Limb (tissue), 2 donors: ENCODE measurements at regions not wholly inside any gene's neighbourhood (a gene's known extent, or its start where the extent isn't known, plus 50 kb on each side); places are given as distances from the start of the nearest gene placed in this dataset.

Source experiments
- DNase-seq, 2 donors: peaks; one replicate each; pipeline ENCODE4 v3.0.0-alpha.2; 2016; ENCODE audit errors: extremely low spot score in 2 of 2

GRCh38 chr14:26395726-26396125 is 202.1 kb downstream of the NOVA1 start:
- DNase-seq: no peak

GRCh38 chr14:26394150-26394810 is 203.6 kb downstream of the NOVA1 start:
- no peak for DNase-seq

- DNase-seq: no peak
Observed at GRCh38 chr14:26392498-26392897, 205.3 kb downstream of the NOVA1 start.

- DNase-seq: peak in 1 of 2 donors; percentile 6
Observed at GRCh38 chr14:26389646-26390508, 208.0 kb downstream of the NOVA1 start.

GRCh38 chr14:26385310-26385709 is 212.5 kb downstream of the NOVA1 start:
- DNase-seq: no peak

GRCh38 chr14:26382901-26383685 is 214.7 kb downstream of the NOVA1 start:
- DNase-seq: no peak

- no peak for DNase-seq
Observed at GRCh38 chr14:26381405-26381804, 216.4 kb downstream of the NOVA1 start.

- no peak for DNase-seq
Observed at GRCh38 chr14:26380637-26381036, 217.2 kb downstream of the NOVA1 start.

GRCh38 chr14:26379951-26380350 is 217.9 kb downstream of the NOVA1 start:
- no peak for DNase-seq

GRCh38 chr14:26377150-26377549 is 220.7 kb downstream of the NOVA1 start:
- no peak for DNase-seq

- peak; percentile 18 to 39 for DNase-seq
Observed at GRCh38 chr14:26370115-26370514, 227.7 kb downstream of the NOVA1 start.

GRCh38 chr14:26363689-26364088 is 234.1 kb downstream of the NOVA1 start:
- no peak for DNase-seq

GRCh38 chr14:26344596-26344995 is 253.2 kb downstream of the NOVA1 start:
- DNase-seq: no peak

- DNase-seq: no peak
Observed at GRCh38 chr14:26339381-26339780, 258.5 kb downstream of the NOVA1 start.

- no peak for DNase-seq
Observed at GRCh38 chr14:26338231-26338630, 259.6 kb downstream of the NOVA1 start.

GRCh38 chr14:26334288-26334687 is 263.5 kb downstream of the NOVA1 start:
- DNase-seq: no peak

- no peak for DNase-seq
Observed at GRCh38 chr14:26332966-26333365, 264.9 kb downstream of the NOVA1 start.

- no peak for DNase-seq
Observed at GRCh38 chr14:26330982-26331381, 266.9 kb downstream of the NOVA1 start.

- no peak for DNase-seq
Observed at GRCh38 chr14:26328791-26329190, 269.0 kb downstream of the NOVA1 start.

- no peak for DNase-seq
Observed at GRCh38 chr14:26323869-26324268, 274.0 kb downstream of the NOVA1 start.

- DNase-seq: no peak
Observed at GRCh38 chr14:26320886-26321285, 276.9 kb downstream of the NOVA1 start.
